ENCODE measurements at regions not wholly inside any gene's neighbourhood (a gene's known extent, or its start where the extent isn't known, plus 50 kb on each side); places are given as distances from the start of the nearest gene placed in this dataset.

DNA sequence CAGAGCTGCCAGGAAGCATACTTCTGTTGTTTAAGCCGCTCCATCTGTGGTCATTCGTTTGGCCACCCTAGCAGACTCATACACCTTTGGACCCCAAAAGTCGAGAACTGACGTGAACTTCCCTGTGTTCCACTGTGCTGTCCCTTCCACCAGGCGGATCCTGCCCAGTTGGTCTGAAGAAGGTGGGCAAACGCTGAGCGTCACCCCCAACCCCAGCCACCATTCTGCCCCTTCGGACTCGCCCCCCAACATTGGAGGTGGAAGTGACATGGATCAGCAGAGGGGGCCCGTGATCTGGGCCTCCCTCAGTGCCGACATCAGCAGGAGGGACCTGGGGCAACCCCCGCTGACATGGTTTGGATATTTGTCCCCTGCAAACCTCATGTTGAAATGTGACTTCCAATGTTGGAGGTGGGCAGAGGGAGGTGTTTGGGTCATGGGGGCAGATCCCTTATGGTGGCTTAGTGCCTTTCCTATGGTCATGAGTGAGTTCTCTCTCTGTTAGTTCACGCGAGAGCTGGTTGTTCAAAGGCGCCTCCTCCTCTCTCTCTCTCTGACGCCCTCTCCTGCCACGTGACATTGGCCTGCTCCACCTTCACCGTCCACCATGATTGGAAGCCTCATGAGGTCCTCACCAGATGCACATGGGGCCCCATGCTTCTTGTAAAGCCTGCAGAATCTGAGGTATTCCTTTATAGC lies 93.6 kb upstream of the ZNF507 start:
- DNase-seq (ENCODE audit: low spot score) = no peak
- TF ChIP-seq HNF4G (IDR thresholded peaks at IDR 0.05) (no peak), GABPA (IDR thresholded peaks at IDR 0.05 in 1 of 2, conservative IDR thresholded peaks at IDR 0.05 in 1 of 2) (no peak), JUND (IDR thresholded peaks at IDR 0.05) (no peak), RXRA (IDR thresholded peaks at IDR 0.05) (no peak), MAX (IDR thresholded peaks at IDR 0.05) (no peak), HNF4A (conservative IDR thresholded peaks at IDR 0.05) (no peak), RAD21 (IDR thresholded peaks at IDR 0.05) (no peak), TAF1 (conservative IDR thresholded peaks at IDR 0.05) (no peak), YY1 (IDR thresholded peaks at IDR 0.05) (no peak), EGR1 (IDR thresholded peaks at IDR 0.05; ENCODE audit: low read depth in 2 of 2) (no peak), FOXA1 (IDR thresholded peaks at IDR 0.05) (no peak), NR2F2 (IDR thresholded peaks at IDR 0.05) (no peak), SP1 (IDR thresholded peaks at IDR 0.05) (no peak), REST (IDR thresholded peaks at IDR 0.05) (no peak), FOXA2 (IDR thresholded peaks at IDR 0.05) (no peak)
- TF ChIP-seq, protein P1, sequence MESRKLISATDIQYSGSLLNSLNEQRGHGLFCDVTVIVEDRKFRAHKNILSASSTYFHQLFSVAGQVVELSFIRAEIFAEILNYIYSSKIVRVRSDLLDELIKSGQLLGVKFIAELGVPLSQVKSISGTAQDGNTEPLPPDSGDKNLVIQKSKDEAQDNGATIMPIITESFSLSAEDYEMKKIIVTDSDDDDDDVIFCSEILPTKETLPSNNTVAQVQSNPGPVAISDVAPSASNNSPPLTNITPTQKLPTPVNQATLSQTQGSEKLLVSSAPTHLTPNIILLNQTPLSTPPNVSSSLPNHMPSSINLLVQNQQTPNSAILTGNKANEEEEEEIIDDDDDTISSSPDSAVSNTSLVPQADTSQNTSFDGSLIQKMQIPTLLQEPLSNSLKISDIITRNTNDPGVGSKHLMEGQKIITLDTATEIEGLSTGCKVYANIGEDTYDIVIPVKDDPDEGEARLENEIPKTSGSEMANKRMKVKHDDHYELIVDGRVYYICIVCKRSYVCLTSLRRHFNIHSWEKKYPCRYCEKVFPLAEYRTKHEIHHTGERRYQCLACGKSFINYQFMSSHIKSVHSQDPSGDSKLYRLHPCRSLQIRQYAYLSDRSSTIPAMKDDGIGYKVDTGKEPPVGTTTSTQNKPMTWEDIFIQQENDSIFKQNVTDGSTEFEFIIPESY (IDR thresholded peaks at IDR 0.05) = no peak
- TF ChIP-seq, protein P2, sequence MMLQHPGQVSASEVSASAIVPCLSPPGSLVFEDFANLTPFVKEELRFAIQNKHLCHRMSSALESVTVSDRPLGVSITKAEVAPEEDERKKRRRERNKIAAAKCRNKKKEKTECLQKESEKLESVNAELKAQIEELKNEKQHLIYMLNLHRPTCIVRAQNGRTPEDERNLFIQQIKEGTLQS (IDR thresholded peaks at IDR 0.05) = no peak
- TF ChIP-seq, protein P3, sequence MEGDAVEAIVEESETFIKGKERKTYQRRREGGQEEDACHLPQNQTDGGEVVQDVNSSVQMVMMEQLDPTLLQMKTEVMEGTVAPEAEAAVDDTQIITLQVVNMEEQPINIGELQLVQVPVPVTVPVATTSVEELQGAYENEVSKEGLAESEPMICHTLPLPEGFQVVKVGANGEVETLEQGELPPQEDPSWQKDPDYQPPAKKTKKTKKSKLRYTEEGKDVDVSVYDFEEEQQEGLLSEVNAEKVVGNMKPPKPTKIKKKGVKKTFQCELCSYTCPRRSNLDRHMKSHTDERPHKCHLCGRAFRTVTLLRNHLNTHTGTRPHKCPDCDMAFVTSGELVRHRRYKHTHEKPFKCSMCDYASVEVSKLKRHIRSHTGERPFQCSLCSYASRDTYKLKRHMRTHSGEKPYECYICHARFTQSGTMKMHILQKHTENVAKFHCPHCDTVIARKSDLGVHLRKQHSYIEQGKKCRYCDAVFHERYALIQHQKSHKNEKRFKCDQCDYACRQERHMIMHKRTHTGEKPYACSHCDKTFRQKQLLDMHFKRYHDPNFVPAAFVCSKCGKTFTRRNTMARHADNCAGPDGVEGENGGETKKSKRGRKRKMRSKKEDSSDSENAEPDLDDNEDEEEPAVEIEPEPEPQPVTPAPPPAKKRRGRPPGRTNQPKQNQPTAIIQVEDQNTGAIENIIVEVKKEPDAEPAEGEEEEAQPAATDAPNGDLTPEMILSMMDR (IDR thresholded peaks at IDR 0.05; ENCODE audit: low read depth, low read length, missing input control) = no peak
- 90% methylated on average over 18 of the region's 18 CpGs for WGBS
- Histone ChIP-seq H3K4me1 (ENCODE audit: control insufficient read depth in 4 of 4, insufficient read depth in 4 of 4, low read length in 3 of 4) (no peaks in the 10 kb centered on the region), H3K4me3 (ENCODE audit: low read depth in 1 of 3, low read length in 3 of 3) (no peak overlapping the region), H3K27ac (ENCODE audit: low read depth in 1 of 2, low read length in 2 of 2) (no peak overlapping the region), H3K36me3 (ENCODE audit: control insufficient read depth in 4 of 4, insufficient read depth in 3 of 4, low read depth in 1 of 4, low read length in 3 of 4) (no peaks in the 10 kb centered on the region), H3K27me3 (ENCODE audit: control insufficient read depth in 4 of 4, insufficient read depth in 4 of 4, low read length in 3 of 4) (peaks cover 0 to 4% (median under 1%) of the 10 kb centered on the region in 4 donors), H3K9me3 (ENCODE audit: control insufficient read depth in 4 of 4, low read length in 3 of 4) (no peaks in the 10 kb centered on the region), H3K9ac (ENCODE audit: low read depth in 1 of 2, low read length in 2 of 2) (no peak overlapping the region)
